ENCODE measurements at regions not wholly inside any gene's neighbourhood (a gene's known extent, or its start where the extent isn't known, plus 50 kb on each side); places are given as distances from the start of the nearest gene placed in this dataset.
A peak's percentile ranks its signal among the peaks of the same experiment; 100 is the strongest.

GRCh38 chr22:47295982-47296381 is 533.5 kb downstream of the TBC1D22A start:
- H3K4me1 ChIP-seq: no peaks in the 10 kb centered on the region
- WGBS, 2 donors: 84 to 85% methylated on average over 10 of the region's 10 CpGs
- H3K4me3 ChIP-seq: no peak overlapping the region
- H3K9me3 ChIP-seq: no peaks in the 10 kb centered on the region
- H3K36me3 ChIP-seq: no peaks in the 10 kb centered on the region
- H3K27me3 ChIP-seq: peaks cover 0 to 18% (median 0%) of the 10 kb centered on the region in 3 donors
- no peak for DNase-seq
- intact Hi-C loops (cut with DNase I): no loop called here
- TF ChIP-seq EP300 (IDR thresholded peaks at IDR 0.05) (no peak), POLR2AphosphoS5 (IDR thresholded peaks at IDR 0.05) (no peak), POLR2A (IDR thresholded peaks at IDR 0.05) (no peak)
- TF ChIP-seq, protein P1, sequence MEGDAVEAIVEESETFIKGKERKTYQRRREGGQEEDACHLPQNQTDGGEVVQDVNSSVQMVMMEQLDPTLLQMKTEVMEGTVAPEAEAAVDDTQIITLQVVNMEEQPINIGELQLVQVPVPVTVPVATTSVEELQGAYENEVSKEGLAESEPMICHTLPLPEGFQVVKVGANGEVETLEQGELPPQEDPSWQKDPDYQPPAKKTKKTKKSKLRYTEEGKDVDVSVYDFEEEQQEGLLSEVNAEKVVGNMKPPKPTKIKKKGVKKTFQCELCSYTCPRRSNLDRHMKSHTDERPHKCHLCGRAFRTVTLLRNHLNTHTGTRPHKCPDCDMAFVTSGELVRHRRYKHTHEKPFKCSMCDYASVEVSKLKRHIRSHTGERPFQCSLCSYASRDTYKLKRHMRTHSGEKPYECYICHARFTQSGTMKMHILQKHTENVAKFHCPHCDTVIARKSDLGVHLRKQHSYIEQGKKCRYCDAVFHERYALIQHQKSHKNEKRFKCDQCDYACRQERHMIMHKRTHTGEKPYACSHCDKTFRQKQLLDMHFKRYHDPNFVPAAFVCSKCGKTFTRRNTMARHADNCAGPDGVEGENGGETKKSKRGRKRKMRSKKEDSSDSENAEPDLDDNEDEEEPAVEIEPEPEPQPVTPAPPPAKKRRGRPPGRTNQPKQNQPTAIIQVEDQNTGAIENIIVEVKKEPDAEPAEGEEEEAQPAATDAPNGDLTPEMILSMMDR (IDR thresholded peaks at IDR 0.05): no peak
- H3K27ac ChIP-seq: no peak overlapping the region

DNA sequence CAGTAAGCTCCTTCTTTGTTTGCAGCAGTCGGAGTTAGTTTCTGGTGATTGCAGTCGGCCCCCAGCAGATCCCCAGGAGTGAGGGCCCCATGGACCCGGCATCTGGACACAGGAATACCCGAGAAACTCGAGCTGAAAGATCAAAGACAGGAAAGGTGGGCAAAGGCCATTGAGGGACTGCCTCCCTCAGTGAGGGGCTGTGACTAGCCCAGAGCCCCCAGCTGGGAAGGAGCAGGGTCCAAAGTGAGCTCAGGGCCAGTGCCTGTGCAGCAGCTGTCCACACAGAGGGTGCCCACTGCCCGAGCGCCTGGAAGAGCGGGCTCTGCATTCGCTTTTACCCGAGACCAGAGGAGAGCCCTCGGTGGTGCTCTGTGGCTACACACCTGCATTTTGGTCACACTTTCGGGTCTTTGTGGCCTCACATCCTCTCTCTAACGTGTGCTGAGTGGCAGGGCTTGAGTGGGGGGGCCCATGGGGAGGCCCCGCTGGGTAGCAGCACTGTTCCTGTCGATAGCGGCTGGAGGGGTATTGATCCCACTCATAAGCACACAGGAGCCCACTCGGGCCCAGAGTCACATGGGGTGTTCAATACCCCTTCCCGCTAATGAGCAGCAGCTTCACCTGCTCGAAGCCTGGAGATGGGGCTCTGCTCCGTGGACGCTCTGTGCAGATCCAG is 532.9 kb downstream of the TBC1D22A start:
- Histone ChIP-seq H3K4me3 (no peak overlapping the region), H3K27ac (no peak overlapping the region), H3K4me1 (no peaks in the 10 kb centered on the region), H3K36me3 (no peaks in the 10 kb centered on the region), H3K9me3 (no peaks in the 10 kb centered on the region), H3K27me3 (peaks cover 0 to 18% (median 0%) of the 10 kb centered on the region in 3 donors)
- WGBS, 2 donors: 76 to 82% methylated on average over 21 of the region's 21 CpGs
- TF ChIP-seq POLR2AphosphoS5 (IDR thresholded peaks at IDR 0.05): no peak
- no peak for TF ChIP-seq POLR2A (IDR thresholded peaks at IDR 0.05)
- TF ChIP-seq, protein P1 (IDR thresholded peaks at IDR 0.05): no peak
- TF ChIP-seq EP300 (IDR thresholded peaks at IDR 0.05): no peak
- DNase-seq: peak; percentile 44
- intact Hi-C loops (cut with DNase I): no loop called here

- intact Hi-C loops (cut with DNase I): no loop called here
- Histone ChIP-seq H3K9me3 (no peaks in the 10 kb centered on the region), H3K36me3 (no peaks in the 10 kb centered on the region), H3K27me3 (peaks cover 0 to 18% (median 0%) of the 10 kb centered on the region in 3 donors), H3K27ac (no peak overlapping the region), H3K4me3 (no peak overlapping the region), H3K4me1 (no peaks in the 10 kb centered on the region)
- no peak for DNase-seq
- 74 to 84% methylated on average over 5 of the region's 5 CpGs for WGBS, 2 donors
- TF ChIP-seq EP300 (IDR thresholded peaks at IDR 0.05) (no peak), POLR2AphosphoS5 (IDR thresholded peaks at IDR 0.05) (no peak), POLR2A (IDR thresholded peaks at IDR 0.05) (no peak)
- TF ChIP-seq, protein P1 (IDR thresholded peaks at IDR 0.05): no peak
Observed at GRCh38 chr22:47294576-47294975, 532.1 kb downstream of the TBC1D22A start.

- Histone ChIP-seq H3K27me3 (peaks cover 0 to 22% (median 0%) of the 10 kb centered on the region in 3 donors), H3K4me3 (no peak overlapping the region), H3K9me3 (no peaks in the 10 kb centered on the region), H3K27ac (no peak overlapping the region), H3K4me1 (no peaks in the 10 kb centered on the region), H3K36me3 (no peaks in the 10 kb centered on the region)
- intact Hi-C loops (cut with DNase I): no loop called here
- TF ChIP-seq EP300 (IDR thresholded peaks at IDR 0.05): no peak
- TF ChIP-seq, protein P1 (IDR thresholded peaks at IDR 0.05): no peak
- no peak for TF ChIP-seq POLR2A (IDR thresholded peaks at IDR 0.05)
- TF ChIP-seq POLR2AphosphoS5 (IDR thresholded peaks at IDR 0.05): no peak
- 35 to 78% methylated on average over 6 of the region's 6 CpGs for WGBS, 2 donors
- DNase-seq: peak; percentile 47
Observed at GRCh38 chr22:47294222-47294532, 531.7 kb downstream of the TBC1D22A start.
